GM18858 (cell line): ENCODE measurements at regions not wholly inside any gene's neighbourhood (a gene's known extent, or its start where the extent isn't known, plus 50 kb on each side); places are given as distances from the start of the nearest gene placed in this dataset.

Experiments
- ATAC-seq: cut with Tn5 transposase; IDR thresholded peaks from one replicate; pipeline ENCODE4 v1.9.1; 2021; ENCODE audit not compliant: unreplicated experiment

GRCh38 chr15:93882141-93882540, 349.2 kb upstream of the MCTP2 start:
- ATAC-seq, result no peak

GRCh38 chr15:93881310-93881709, 350.1 kb upstream of the MCTP2 start:
- ATAC-seq, result no peak

GRCh38 chr15:93880358-93880757, 351.0 kb upstream of the MCTP2 start:
- ATAC-seq, result no peak

GRCh38 chr15:93870583-93870982, 360.8 kb upstream of the MCTP2 start:
- no peak for ATAC-seq

- no peak for ATAC-seq
Measured at GRCh38 chr15:93866948-93867347, 364.4 kb upstream of the MCTP2 start.

- ATAC-seq, result no peak
Measured at GRCh38 chr15:93866476-93866875, 364.9 kb upstream of the MCTP2 start.

GRCh38 chr15:93865586-93865985, 365.8 kb upstream of the MCTP2 start:
- ATAC-seq, result no peak

- no peak for ATAC-seq
Measured at GRCh38 chr15:93862791-93863190, 368.6 kb upstream of the MCTP2 start.

- ATAC-seq, result no peak
Measured at GRCh38 chr15:93861956-93862741, 369.2 kb upstream of the MCTP2 start.

GRCh38 chr15:93861413-93861812, 369.9 kb upstream of the MCTP2 start:
- no peak for ATAC-seq

GRCh38 chr15:93860701-93861100, 370.7 kb upstream of the MCTP2 start:
- ATAC-seq, result no peak

- ATAC-seq, result no peak
Measured at GRCh38 chr15:93859176-93859575, 372.2 kb upstream of the MCTP2 start.

- ATAC-seq, result no peak
Measured at GRCh38 chr15:93855181-93855826, 376.1 kb upstream of the MCTP2 start.

GRCh38 chr15:93854088-93854487, 377.3 kb upstream of the MCTP2 start:
- no peak for ATAC-seq

GRCh38 chr15:93852761-93853160, 378.6 kb upstream of the MCTP2 start:
- ATAC-seq, result no peak

- ATAC-seq, result no peak
Measured at GRCh38 chr15:93848490-93848889, 382.9 kb upstream of the MCTP2 start.

GRCh38 chr15:93848076-93848475, 383.3 kb upstream of the MCTP2 start:
- no peak for ATAC-seq

GRCh38 chr15:93846148-93846547, 385.2 kb upstream of the MCTP2 start:
- no peak for ATAC-seq

GRCh38 chr15:93837450-93837849, 393.9 kb upstream of the MCTP2 start:
- no peak for ATAC-seq

GRCh38 chr15:93835344-93835743, 396.0 kb upstream of the MCTP2 start:
- ATAC-seq, result no peak

GRCh38 chr15:93831641-93832040, 399.7 kb upstream of the MCTP2 start:
- no peak for ATAC-seq

GRCh38 chr15:93830221-93831080, 400.9 kb upstream of the MCTP2 start:
- ATAC-seq, result no peak
